Inferior parietal cortex (tissue), 1 donor: ENCODE measurements at regions not wholly inside any gene's neighbourhood (a gene's known extent, or its start where the extent isn't known, plus 50 kb on each side); places are given as distances from the start of the nearest gene placed in this dataset.
"Not testable (repeated sequence)": the region's sequence is repeated elsewhere in the genome, so short reads cannot be mapped to it uniquely, and the experiment has no call there.

Source experiments
- DNase-seq: peaks from one replicate; pipeline ENCODE4 v3.0.0-alpha.2; 2016; ENCODE audit errors: extremely low spot score

DNA sequence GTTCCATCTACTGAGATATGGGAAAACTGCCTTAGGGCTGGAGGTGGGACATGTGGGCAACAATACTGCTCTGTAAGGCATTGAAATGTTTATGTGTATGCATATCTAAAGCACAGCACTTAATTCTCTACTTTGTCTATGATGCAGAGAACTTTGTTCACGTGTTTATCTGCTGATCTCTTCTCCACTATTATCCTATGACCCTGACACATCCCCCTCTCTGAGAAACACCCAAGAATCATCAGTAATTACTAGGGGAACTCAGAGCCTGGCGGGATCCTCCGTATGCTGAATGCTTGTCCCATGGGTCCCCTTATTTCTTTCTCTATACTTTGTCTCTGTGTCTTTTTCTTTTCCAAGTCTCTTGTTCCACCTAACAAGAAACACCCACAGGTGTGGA is 63.8 kb downstream of the OR4A15 start:
- DNase-seq: not testable (repeated sequence)

DNA sequence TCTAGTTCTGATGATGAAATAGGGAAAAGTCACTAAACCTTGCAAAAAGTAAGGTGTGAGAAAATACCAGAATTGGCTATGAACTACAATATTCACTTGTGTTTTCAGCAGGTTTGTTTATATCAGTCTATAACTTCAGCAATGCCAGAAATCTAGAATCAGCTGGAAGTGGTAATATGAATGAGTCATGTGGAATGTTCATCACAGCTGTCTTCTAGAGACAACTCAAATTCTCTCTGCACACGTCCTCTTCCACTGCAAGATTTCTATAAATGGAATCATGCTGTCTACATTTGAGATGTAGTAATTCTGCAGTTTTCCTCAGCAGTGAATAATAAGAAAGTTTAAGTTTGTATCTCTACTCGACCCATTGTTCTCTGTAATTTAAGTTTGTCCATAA is 89.9 kb downstream of the OR4A15 start:
- peak; percentile 42 for DNase-seq

DNA sequence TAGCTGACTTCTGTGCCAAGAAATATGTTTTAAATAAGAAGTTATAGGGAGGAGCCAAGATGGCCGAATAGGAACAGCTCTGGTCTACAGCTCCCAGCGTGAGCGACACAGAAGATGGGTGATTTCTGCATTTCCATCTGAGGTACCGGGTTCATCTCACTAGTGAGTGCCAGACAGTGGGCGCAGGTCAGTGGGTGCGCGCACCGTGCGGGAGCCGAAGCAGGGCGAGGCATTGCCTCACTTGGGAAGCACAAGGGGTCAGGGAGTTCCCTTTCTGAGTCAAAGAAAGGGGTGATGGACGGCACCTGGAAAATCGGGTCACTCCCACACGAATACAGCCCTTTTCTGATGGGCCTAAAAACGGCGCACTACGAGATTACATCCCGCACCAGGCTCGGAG is 92.1 kb downstream of the OR4A15 start:
- DNase-seq: not testable (repeated sequence)

DNA sequence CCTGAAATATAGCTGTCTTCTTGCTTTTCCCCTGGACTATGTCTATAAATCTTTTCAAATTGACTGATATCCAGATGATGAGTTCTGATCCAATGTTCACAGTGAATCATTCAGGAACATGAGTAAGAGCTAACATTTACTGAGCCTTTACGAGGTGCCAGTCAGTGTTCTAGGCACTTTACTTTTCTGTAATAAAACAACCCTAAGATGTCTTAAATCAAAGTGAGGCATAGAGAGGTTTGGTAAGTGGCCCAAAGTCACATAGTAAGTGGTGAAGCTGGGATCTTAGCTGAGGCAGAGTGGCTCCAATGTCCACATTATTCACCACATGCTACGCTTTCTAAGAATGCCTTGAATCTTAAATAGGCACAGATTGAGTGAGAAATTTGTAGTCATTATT is 79.9 kb upstream of the OR4C15 start:
- no peak for DNase-seq

DNA sequence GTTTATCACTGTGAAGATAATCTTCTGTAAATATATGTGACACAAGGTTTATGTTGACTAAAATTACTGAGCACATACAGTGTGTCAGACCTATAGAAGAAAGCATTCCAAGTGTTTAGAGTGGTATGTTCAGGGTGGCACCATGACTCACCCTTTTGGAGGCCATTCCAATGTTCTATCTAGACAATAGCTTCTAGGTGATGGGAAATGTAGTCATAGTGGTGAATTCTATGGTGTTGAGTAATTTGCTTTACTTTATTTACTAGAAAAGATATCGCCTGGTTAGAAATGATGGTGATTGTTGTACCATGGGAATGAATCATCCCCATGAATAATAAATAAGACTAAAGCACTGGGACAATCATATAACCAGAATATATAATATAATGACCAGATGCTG is 72.9 kb upstream of the OR4C15 start:
- no peak for DNase-seq

DNA sequence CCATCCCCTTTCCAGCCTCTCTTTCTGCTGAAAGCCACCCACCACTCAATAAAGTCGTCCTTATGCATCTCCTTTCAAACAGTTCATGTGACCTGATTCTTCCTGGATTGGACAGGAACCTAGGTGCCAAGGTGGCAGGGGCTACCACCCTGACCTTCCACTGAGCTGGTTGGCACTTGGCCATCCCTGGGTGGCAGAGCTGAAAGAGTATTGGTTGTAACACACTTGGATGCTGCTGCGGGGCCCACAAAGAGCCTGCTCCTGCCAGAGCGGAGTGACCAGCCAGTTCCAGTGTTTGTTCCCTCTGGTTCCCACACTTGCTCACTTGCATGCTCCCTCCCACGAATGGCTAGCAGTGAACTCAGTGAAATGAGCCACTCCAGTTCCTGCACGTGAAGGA is 57.2 kb upstream of the OR4C15 start:
- no peak for DNase-seq

DNA sequence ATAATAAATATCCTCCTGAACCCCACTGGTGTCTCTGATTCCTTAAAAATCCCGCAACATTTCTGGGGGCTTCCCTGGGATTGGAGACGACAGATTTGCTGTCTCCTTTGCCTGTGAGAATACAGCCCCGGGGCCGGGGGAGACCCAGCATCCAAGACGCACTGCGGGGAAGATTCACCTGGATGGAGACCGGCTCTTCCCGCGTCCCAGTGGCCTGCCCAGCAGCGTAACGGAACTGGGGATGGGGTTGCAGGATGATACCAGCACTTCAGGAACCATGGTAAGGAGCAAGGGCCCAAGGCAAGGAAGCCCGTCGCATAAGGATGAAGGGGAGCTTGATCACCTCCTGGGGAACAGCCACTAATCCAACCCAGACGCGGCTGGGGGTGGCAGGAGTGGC is 53.3 kb upstream of the OR4C15 start:
- DNase-seq: no peak

DNA sequence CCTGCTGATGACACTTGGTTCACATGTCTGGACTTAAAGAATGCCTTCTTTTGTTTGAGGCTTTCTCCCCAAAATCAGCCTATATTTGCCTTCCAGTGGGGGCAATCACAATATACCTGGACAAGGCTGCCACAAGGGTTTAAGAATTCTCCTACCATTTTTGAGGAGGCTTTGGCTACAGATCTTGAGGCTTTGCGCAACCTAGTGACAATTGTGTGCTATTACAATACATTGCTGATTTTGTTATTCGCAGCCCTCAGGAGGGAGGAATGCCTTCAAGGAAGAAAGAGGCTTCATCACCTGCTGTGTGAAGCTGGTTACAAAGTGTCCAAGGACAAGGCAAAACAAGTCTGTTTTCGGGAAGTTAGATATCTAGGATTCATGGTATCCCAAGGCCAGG is 50.8 kb upstream of the OR4C15 start:
- DNase-seq: no peak
